Endodermal cell (in vitro differentiated cells): ENCODE measurements at regions not wholly inside any gene's neighbourhood (a gene's known extent, or its start where the extent isn't known, plus 50 kb on each side); places are given as distances from the start of the nearest gene placed in this dataset.

Source experiments
- DNase-seq: peaks from one replicate; pipeline ENCODE4 v3.0.0-alpha.2; 2017
- H3K27ac ChIP-seq: 2 replicates; pipeline ENCODE4 v1.5.1; 2013; ENCODE audit warnings: mild to moderate bottlenecking, low read depth, low read length, moderate library complexity
- H3K27me3 ChIP-seq: 2 replicates; pipeline ENCODE4 v1.6.1; 2013; ENCODE audit warnings: mild to moderate bottlenecking, low read length, moderate library complexity; ENCODE audit not compliant: insufficient read depth, control insufficient read depth, poor library complexity, severe bottlenecking
- H3K36me3 ChIP-seq: 2 replicates; pipeline ENCODE4 v1.7.0; 2013; ENCODE audit warnings: mild to moderate bottlenecking, low read length, moderate library complexity; ENCODE audit not compliant: control insufficient read depth, insufficient read depth
- H3K4me1 ChIP-seq: one replicate; pipeline ENCODE4 v1.7.0; 2013; ENCODE audit warnings: low read length; ENCODE audit not compliant: control insufficient read depth, insufficient read depth
- H3K4me3 ChIP-seq: 2 replicates; pipeline ENCODE4 v1.5.1; 2013; ENCODE audit warnings: mild to moderate bottlenecking, low read length, moderate library complexity
- H3K9ac ChIP-seq: 2 replicates; pipeline ENCODE4 v1.6.1; 2013; ENCODE audit warnings: mild to moderate bottlenecking, low read length, moderate library complexity; ENCODE audit not compliant: poor library complexity, severe bottlenecking; ENCODE audit errors: extremely low read depth
- H3K9me3 ChIP-seq: 2 replicates; pipeline ENCODE4 v1.6.1; 2013; ENCODE audit warnings: mild to moderate bottlenecking, low read length, moderate library complexity; ENCODE audit not compliant: control insufficient read depth
- H3K27ac Mint-ChIP-seq: 2 replicates; pipeline ENCODE4 v1.8.0; 2020; ENCODE audit warnings: mixed read lengths
- H3K27me3 Mint-ChIP-seq: 2 replicates; pipeline ENCODE4 v1.8.0; 2021; ENCODE audit warnings: mild to moderate bottlenecking, mixed read lengths; ENCODE audit not compliant: insufficient read depth
- H3K36me3 Mint-ChIP-seq: 2 replicates; pipeline ENCODE4 v1.8.0; 2020; ENCODE audit warnings: low read depth, mixed read lengths
- H3K4me1 Mint-ChIP-seq: 2 replicates; pipeline ENCODE4 v1.8.0; 2020; ENCODE audit warnings: mixed read lengths
- H3K4me3 Mint-ChIP-seq: 2 replicates; pipeline ENCODE4 v1.8.0; 2020; ENCODE audit warnings: mild to moderate bottlenecking, moderate library complexity, mixed read lengths
- H3K9me3 Mint-ChIP-seq: 2 replicates; pipeline ENCODE4 v1.8.0; 2020; ENCODE audit warnings: mild to moderate bottlenecking, mixed read lengths
- CTCF ChIP-seq: fragments of 200-600 bp; sonication (generic); conservative IDR thresholded peaks from 2 replicates; pipeline ENCODE4 v1.5.0; 2021; ENCODE audit warnings: antibody characterized with exemption, mild to moderate bottlenecking
- WGBS, 2 experiments: methylation state at CpG; one replicate each; pipeline versions ENCODE4 v1.1.5 to v1.1.7; 2013; ENCODE audit warnings: missing lambda C conversion rate in 2 of 2, mixed read lengths in 1 of 2; ENCODE audit not compliant: insufficient coverage in 1 of 2, insufficient read length in 1 of 2; 5-methylcytosine and 5-hydroxymethylcytosine counted together

- TF ChIP-seq CTCF: no peak
- no peak overlapping the region for H3K9ac ChIP-seq
- Mint-ChIP-seq H3K36me3 (no peaks in the 10 kb centered on the region), H3K4me3 (no peak overlapping the region), H3K27ac (no peak overlapping the region), H3K9me3 (peaks cover 3% of the 10 kb centered on the region), H3K27me3 (no peaks in the 10 kb centered on the region), H3K4me1 (no peaks in the 10 kb centered on the region)
- H3K9me3 ChIP-seq: no peaks in the 10 kb centered on the region
- H3K27me3 ChIP-seq: no peaks in the 10 kb centered on the region
- no peak for DNase-seq
- no peak overlapping the region for H3K27ac ChIP-seq
- H3K4me1 ChIP-seq: no peaks in the 10 kb centered on the region
- no peaks in the 10 kb centered on the region for H3K36me3 ChIP-seq
- WGBS, 2 experiments: 68 to 80% methylated on average over 4 to 13 of the region's 13 CpGs
- no peak overlapping the region for H3K4me3 ChIP-seq
Observed at GRCh38 chr2:5562426-5562825, 129.8 kb upstream of the SOX11 start.

- H3K9me3 Mint-ChIP-seq: peaks cover 3% of the 10 kb centered on the region
- Histone ChIP-seq H3K4me3 (no peak overlapping the region), H3K36me3 (no peaks in the 10 kb centered on the region), H3K4me1 (no peaks in the 10 kb centered on the region), H3K27ac (no peak overlapping the region), H3K9me3 (no peaks in the 10 kb centered on the region), H3K9ac (no peak overlapping the region), H3K27me3 (no peaks in the 10 kb centered on the region)
- no peaks in the 10 kb centered on the region for H3K36me3 Mint-ChIP-seq
- DNase-seq: no peak
- H3K27ac Mint-ChIP-seq: no peak overlapping the region
- TF ChIP-seq CTCF: no peak
- no peaks in the 10 kb centered on the region for H3K4me1 Mint-ChIP-seq
- H3K4me3 Mint-ChIP-seq: no peak overlapping the region
- H3K27me3 Mint-ChIP-seq: no peaks in the 10 kb centered on the region
- 80 to 95% methylated on average over 2 to 3 of the region's 3 CpGs for WGBS, 2 experiments
Observed at GRCh38 chr2:5562865-5563264, 129.3 kb upstream of the SOX11 start.

GRCh38 chr2:5563411-5563810 lies 128.8 kb upstream of the SOX11 start:
- Mint-ChIP-seq H3K27me3 (no peaks in the 10 kb centered on the region), H3K27ac (no peak overlapping the region), H3K4me1 (no peaks in the 10 kb centered on the region), H3K9me3 (peaks cover 3% of the 10 kb centered on the region), H3K36me3 (no peaks in the 10 kb centered on the region), H3K4me3 (no peak overlapping the region)
- no peak for TF ChIP-seq CTCF
- Histone ChIP-seq H3K36me3 (no peaks in the 10 kb centered on the region), H3K4me3 (no peak overlapping the region), H3K9me3 (no peaks in the 10 kb centered on the region), H3K4me1 (no peaks in the 10 kb centered on the region), H3K9ac (no peak overlapping the region), H3K27me3 (no peaks in the 10 kb centered on the region), H3K27ac (no peak overlapping the region)
- 84 to 97% methylated on average over 7 to 12 of the region's 12 CpGs for WGBS, 2 experiments
- no peak for DNase-seq
